ENCODE measurements at regions not wholly inside any gene's neighbourhood (a gene's known extent, or its start where the extent isn't known, plus 50 kb on each side); places are given as distances from the start of the nearest gene placed in this dataset.

GRCh38 chr3:103341078-103341606, 906.3 kb downstream of the ZPLD1 start:
- TF ChIP-seq SPI1 (IDR thresholded peaks at IDR 0.05; ENCODE audit: borderline replicate concordance, insufficient read depth, low read depth, low read length) = no peak
- TF ChIP-seq CTCF (IDR thresholded peaks at IDR 0.05 in 2 of 3, conservative IDR thresholded peaks at IDR 0.05 in 1 of 3; ENCODE audit: control insufficient read depth in 2 of 3, extremely low read depth in 1 of 3, insufficient read depth in 1 of 3, low read depth in 3 of 3, low read length in 3 of 3) = no peak
- no peak for TF ChIP-seq CEBPB (IDR thresholded peaks at IDR 0.05; ENCODE audit: borderline replicate concordance in 1 of 2, low read depth in 2 of 2, low read length in 2 of 2)
- no peak for TF ChIP-seq EGR1 (IDR thresholded peaks at IDR 0.05; ENCODE audit: borderline replicate concordance in 1 of 2, low read depth in 2 of 2, low read length in 2 of 2)
- no peak for TF ChIP-seq MXI1 (IDR thresholded peaks at IDR 0.05; ENCODE audit: low read depth, low read length)
- no peak for TF ChIP-seq POLR2A (IDR thresholded peaks at IDR 0.05; ENCODE audit: low read depth, low read length)
- no peak for TF ChIP-seq SIN3A (IDR thresholded peaks at IDR 0.05; ENCODE audit: low read depth, low read length)
- no peak for TF ChIP-seq RAD21 (IDR thresholded peaks at IDR 0.05; ENCODE audit: insufficient read depth, low read depth, low read length)
- TF ChIP-seq HSF1 (IDR thresholded peaks at IDR 0.05; ENCODE audit: low read depth, low read length) = no peak
- no peak for TF ChIP-seq SMC3 (IDR thresholded peaks at IDR 0.05; ENCODE audit: borderline replicate concordance, low read length)
- no peak for TF ChIP-seq ZBTB33 (IDR thresholded peaks at IDR 0.05)
